Liver (tissue), 3 donors: ENCODE measurements at regions not wholly inside any gene's neighbourhood (a gene's known extent, or its start where the extent isn't known, plus 50 kb on each side); places are given as distances from the start of the nearest gene placed in this dataset.

Experiments used
- EGR1 ChIP-seq, 2 donors: IDR thresholded peaks; 2 replicates each; pipeline ENCODE4 v1.6.1; 2016 to 2018; ENCODE audit warnings: antibody characterized with exemption in 2 of 2, low read depth in 2 of 2
- FOXA1 ChIP-seq: IDR thresholded peaks from 2 replicates; pipeline ENCODE4 v1.6.1; 2016; ENCODE audit warnings: antibody characterized with exemption
- JUND ChIP-seq, 2 donors: IDR thresholded peaks; 2 replicates each; pipeline ENCODE4 v1.6.1; 2016; ENCODE audit warnings: antibody characterized with exemption in 2 of 2
- MAX ChIP-seq: IDR thresholded peaks from 2 replicates; pipeline ENCODE4 v1.6.1; 2016; ENCODE audit warnings: antibody characterized with exemption
- RAD21 ChIP-seq, 2 donors: IDR thresholded peaks; 2 replicates each; pipeline ENCODE4 v1.6.1; 2016; ENCODE audit warnings: antibody characterized with exemption in 2 of 2, mild to moderate bottlenecking in 2 of 2
- SP1 ChIP-seq: IDR thresholded peaks from 2 replicates; pipeline ENCODE4 v1.6.1; 2018; ENCODE audit warnings: antibody characterized with exemption, mild to moderate bottlenecking
- TAF1 ChIP-seq: conservative IDR thresholded peaks from 2 replicates; pipeline ENCODE4 v1.6.1; 2016; ENCODE audit warnings: antibody characterized with exemption, mild to moderate bottlenecking
- TF ChIP-seq, protein P1 (sequence below): fragments of 150-350 bp; IDR thresholded peaks from 2 replicates; pipeline ENCODE4 v1.5.1; 2017; ENCODE audit warnings: improper control_type of control experiment, low read depth, low read length; ENCODE audit not compliant: missing input control
- TF ChIP-seq, protein P2 (sequence below): IDR thresholded peaks from 2 replicates; pipeline ENCODE4 v1.6.1; 2016; ENCODE audit warnings: antibody characterized with exemption
- TF ChIP-seq, protein P3 (sequence below): IDR thresholded peaks from 2 replicates; pipeline ENCODE4 v1.6.1; 2016; ENCODE audit warnings: antibody characterized with exemption, mild to moderate bottlenecking
- donor health status: healthy.
- donor health status: healthy.

- TF ChIP-seq, protein P1, sequence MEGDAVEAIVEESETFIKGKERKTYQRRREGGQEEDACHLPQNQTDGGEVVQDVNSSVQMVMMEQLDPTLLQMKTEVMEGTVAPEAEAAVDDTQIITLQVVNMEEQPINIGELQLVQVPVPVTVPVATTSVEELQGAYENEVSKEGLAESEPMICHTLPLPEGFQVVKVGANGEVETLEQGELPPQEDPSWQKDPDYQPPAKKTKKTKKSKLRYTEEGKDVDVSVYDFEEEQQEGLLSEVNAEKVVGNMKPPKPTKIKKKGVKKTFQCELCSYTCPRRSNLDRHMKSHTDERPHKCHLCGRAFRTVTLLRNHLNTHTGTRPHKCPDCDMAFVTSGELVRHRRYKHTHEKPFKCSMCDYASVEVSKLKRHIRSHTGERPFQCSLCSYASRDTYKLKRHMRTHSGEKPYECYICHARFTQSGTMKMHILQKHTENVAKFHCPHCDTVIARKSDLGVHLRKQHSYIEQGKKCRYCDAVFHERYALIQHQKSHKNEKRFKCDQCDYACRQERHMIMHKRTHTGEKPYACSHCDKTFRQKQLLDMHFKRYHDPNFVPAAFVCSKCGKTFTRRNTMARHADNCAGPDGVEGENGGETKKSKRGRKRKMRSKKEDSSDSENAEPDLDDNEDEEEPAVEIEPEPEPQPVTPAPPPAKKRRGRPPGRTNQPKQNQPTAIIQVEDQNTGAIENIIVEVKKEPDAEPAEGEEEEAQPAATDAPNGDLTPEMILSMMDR, result no peak
- TF ChIP-seq SP1 (no peak), MAX (no peak), RAD21 (IDR thresholded peaks at IDR 0.05) (no peak), EGR1 (IDR thresholded peaks at IDR 0.05; ENCODE audit: low read depth in 2 of 2) (no peak), JUND (IDR thresholded peaks at IDR 0.05) (no peak), TAF1 (no peak), FOXA1 (no peak)
- TF ChIP-seq, protein P2, sequence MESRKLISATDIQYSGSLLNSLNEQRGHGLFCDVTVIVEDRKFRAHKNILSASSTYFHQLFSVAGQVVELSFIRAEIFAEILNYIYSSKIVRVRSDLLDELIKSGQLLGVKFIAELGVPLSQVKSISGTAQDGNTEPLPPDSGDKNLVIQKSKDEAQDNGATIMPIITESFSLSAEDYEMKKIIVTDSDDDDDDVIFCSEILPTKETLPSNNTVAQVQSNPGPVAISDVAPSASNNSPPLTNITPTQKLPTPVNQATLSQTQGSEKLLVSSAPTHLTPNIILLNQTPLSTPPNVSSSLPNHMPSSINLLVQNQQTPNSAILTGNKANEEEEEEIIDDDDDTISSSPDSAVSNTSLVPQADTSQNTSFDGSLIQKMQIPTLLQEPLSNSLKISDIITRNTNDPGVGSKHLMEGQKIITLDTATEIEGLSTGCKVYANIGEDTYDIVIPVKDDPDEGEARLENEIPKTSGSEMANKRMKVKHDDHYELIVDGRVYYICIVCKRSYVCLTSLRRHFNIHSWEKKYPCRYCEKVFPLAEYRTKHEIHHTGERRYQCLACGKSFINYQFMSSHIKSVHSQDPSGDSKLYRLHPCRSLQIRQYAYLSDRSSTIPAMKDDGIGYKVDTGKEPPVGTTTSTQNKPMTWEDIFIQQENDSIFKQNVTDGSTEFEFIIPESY, result no peak
- TF ChIP-seq, protein P3, sequence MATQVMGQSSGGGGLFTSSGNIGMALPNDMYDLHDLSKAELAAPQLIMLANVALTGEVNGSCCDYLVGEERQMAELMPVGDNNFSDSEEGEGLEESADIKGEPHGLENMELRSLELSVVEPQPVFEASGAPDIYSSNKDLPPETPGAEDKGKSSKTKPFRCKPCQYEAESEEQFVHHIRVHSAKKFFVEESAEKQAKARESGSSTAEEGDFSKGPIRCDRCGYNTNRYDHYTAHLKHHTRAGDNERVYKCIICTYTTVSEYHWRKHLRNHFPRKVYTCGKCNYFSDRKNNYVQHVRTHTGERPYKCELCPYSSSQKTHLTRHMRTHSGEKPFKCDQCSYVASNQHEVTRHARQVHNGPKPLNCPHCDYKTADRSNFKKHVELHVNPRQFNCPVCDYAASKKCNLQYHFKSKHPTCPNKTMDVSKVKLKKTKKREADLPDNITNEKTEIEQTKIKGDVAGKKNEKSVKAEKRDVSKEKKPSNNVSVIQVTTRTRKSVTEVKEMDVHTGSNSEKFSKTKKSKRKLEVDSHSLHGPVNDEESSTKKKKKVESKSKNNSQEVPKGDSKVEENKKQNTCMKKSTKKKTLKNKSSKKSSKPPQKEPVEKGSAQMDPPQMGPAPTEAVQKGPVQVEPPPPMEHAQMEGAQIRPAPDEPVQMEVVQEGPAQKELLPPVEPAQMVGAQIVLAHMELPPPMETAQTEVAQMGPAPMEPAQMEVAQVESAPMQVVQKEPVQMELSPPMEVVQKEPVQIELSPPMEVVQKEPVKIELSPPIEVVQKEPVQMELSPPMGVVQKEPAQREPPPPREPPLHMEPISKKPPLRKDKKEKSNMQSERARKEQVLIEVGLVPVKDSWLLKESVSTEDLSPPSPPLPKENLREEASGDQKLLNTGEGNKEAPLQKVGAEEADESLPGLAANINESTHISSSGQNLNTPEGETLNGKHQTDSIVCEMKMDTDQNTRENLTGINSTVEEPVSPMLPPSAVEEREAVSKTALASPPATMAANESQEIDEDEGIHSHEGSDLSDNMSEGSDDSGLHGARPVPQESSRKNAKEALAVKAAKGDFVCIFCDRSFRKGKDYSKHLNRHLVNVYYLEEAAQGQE, result no peak
Measured at GRCh38 chr9:81847181-81847915, 80.9 kb upstream of the SPATA31D4 start.
